GM21619 (cell line): ENCODE measurements at regions not wholly inside any gene's neighbourhood (a gene's known extent, or its start where the extent isn't known, plus 50 kb on each side); places are given as distances from the start of the nearest gene placed in this dataset.
"Not testable (repeated sequence)": the region's sequence is repeated elsewhere in the genome, so short reads cannot be mapped to it uniquely, and the experiment has no call there.

ENCODE experiments used
- ATAC-seq: cut with Tn5 transposase; IDR thresholded peaks from one replicate; pipeline ENCODE4 v1.9.1; 2021; ENCODE audit not compliant: unreplicated experiment

DNA sequence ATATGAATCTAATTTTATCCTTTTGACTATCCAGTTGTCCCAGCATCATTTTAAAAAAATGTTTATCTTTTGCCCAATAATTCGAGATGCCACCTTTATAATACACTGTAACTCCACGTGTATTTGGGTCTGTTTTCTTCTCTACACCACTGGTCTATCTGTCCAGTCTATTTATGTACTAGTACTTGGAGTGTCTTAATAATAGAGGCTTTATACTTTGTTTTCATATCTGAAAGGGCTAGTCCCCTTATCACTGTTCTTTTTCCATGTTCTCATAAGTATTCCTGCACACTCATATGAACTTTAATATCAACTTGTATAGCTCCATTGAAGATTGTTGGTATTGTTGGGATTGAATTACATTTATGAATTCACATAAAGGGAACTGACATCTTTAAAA, 101.1 kb upstream of the RMP24 start:
- no peak for ATAC-seq

GRCh38 chr18:35875566-35875965, 96.9 kb upstream of the RMP24 start:
- no peak for ATAC-seq

DNA sequence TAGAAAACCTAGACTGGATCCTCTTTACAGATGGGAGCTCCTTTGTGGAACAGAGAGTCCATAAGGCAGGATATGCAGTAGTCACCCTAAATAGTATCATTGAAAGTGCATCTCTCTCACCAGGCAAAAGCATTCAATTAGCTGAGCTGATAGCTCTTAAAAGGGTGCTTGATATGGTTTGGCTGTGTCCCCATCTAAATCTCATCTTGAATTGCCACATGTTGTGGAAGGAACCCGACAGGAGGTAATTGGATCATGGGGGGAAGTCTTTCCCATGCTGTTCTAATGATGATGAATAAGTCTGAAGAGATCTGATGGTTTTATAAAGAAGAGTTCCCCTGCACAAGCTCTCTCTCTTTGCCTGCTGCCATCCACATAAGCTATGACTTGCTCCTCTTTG, 96.2 kb upstream of the RMP24 start:
- no peak for ATAC-seq

DNA sequence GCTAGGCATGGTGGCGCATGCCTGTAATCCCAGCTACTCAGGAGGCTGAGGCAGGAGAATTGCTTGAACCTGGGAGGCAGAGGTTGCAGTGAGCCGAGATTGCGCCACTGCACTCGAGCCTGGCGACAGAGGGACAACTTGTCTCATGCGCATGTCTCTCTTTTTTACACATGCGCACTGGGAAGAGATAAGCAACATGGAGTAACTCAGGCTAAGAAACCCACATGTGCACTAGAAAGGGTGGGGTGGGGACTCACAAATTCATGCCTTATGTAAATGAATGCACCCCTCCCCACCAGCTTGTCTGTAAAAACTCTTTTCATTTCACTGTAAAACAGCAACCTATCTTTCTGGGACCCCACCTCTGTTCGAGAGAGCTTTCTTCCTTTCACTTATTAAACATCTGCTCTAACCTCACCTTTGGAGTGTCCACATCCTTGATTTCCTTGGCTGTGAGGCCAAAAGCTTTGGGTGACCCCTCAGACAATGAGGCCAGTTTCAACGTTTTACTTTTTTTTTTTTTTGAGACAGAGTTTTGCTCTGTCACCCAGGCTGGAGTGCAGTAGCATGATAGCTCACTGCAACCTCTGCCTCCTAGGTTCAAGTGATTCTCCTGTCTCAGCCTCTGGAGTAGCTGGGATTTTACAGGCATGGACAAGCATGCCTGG, 91.6 kb upstream of the RMP24 start:
- ATAC-seq, result no peak

GRCh38 chr18:35888329-35888728, 84.2 kb upstream of the RMP24 start:
- no peak for ATAC-seq

DNA sequence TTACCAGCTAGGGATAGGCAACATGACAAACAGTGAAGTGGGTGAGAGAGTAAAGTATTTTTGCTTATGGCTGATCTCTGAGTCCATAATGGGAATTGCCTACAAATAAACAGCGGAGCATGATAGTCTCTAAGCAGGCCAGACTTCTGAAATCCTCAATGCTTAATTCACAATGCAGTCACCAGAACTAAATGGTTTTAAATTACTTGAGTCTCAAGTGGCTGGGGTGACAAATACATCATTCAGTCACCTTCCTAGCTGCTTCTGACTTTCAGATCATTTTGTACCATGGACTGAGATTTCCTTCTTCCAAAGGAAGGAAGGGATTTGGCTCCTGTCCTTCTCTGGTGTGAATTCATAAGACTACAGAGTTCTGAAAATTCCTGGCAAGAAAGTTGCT, 82.8 kb upstream of the RMP24 start:
- ATAC-seq, result no peak

GRCh38 chr18:35890323-35890722, 82.2 kb upstream of the RMP24 start:
- no peak for ATAC-seq

- ATAC-seq, result no peak
Observed at GRCh38 chr18:35892118-35892517, 80.4 kb upstream of the RMP24 start.

DNA sequence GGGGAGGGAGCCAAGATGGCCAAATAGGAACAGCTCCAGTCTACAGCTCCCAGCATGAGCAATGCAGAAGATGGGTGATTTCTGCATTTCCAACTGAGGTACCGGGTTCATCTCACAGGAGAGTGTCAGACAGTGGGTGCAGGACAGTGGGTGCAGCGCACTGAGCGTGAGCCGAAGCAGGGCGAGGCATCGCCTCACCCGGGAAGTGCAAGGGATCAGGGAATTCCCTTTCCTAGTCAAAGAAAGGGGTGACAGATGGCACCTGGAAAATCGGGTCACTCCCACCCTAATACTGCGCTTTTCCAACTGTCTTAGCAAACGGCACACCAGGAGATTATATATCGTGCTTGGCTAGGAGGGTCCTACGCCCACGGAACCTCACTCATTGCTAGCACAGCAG, 75.0 kb upstream of the RMP24 start:
- not testable (repeated sequence) for ATAC-seq

- ATAC-seq, result no peak
Observed at GRCh38 chr18:35904389-35905037, 68.0 kb upstream of the RMP24 start.

- no peak for ATAC-seq
Observed at GRCh38 chr18:35905436-35905835, 67.0 kb upstream of the RMP24 start.

DNA sequence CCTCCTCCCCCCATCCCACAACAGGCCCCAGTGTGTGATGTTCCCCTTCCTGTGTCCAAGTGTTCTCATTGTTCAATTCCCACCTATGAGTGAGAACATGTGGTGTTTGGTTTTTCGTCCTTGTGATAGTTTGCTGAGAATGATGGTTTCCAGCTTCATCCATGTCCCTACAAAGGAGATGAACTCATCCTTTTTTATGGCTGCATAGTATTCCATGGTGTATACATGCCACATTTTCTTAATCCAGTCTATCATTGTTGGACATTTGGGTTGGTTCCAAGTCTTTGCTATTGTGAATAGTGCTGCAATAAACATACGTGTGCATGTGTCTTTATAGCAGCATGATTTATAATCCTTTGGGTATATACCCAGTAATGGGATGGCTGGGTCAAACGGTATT, 66.2 kb upstream of the RMP24 start:
- ATAC-seq, result not testable (repeated sequence)

DNA sequence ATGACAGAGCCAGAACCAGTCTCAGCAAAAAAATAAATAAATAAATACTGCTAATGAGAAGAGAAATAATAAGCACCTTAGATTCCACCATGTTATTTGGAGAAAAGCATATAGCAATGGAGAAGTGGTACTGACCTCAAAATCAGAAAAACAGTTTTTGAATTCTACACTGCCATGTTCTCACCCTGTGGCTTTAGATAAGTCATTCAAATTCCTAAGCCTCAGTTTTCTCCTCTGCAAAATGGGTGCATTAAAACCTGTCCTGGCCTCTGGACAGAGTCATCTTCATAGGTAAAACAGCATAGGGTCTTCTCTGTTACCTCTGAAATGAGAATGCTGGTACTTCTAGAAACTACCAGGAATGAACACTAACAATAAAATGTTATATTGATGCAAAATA, 62.2 kb upstream of the RMP24 start:
- no peak for ATAC-seq

DNA sequence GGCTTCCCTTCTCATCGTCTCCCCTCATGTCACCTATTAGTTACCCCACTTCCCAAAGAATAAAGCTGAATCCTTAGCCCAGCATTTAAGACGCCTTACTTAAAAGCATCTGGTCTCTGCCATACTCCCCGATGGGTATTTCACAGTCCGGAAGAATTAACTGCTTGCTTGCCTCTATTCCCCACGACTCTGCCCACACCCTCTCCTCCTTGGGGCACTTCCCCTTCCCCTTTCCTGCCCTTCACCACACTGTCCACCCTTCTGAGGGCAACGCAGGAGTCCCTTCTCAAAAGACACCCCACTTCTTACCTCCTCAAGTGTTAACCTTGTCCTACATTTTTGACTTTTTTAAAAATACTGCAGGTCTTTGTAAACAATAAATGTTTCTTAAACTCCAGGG, 60.1 kb upstream of the RMP24 start:
- ATAC-seq, result no peak

- no peak for ATAC-seq
Observed at GRCh38 chr18:35915056-35915455, 57.4 kb upstream of the RMP24 start.

GRCh38 chr18:35917043-35917442, 55.4 kb upstream of the RMP24 start:
- no peak for ATAC-seq

DNA sequence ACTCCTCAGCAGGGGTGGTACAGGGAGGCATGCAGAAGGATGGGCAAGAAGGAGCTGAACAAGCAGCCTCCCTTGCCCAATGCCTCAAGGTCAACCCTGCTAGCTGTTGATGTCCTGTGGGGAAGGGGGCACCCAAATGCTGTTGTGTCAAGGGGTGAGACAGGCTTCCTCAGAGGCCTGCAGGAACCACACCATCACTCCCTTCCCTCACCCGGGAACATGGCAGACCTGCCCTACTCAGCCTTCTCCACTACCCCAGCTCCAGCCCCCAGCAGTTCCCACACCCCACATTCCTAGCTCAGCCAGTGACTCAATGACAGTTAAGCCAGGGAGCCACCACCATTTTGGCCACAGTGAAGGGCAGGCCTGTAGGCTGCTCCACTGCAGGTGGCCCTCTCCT, 53.9 kb upstream of the RMP24 start:
- ATAC-seq, result no peak

DNA sequence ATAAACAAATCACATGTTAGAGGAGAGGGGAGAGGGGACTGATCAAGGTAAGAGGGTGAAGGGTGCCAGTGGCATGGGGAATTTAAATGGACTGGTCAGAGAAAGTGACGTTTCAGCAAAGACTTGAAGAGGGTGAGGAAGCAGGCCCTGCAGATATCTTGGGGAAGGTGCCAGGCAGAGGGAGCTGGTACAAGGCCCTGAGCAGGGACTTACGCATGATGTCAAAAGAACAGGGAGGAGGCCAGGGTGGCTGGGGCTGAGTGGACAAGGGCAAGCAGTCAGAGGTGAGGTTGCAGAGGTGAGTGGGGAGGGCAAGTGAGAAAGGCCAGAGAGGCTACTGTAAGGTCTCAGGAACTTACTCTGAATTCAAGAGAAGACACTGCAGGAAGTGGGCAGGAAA, 53.3 kb upstream of the RMP24 start:
- ATAC-seq, result no peak

DNA sequence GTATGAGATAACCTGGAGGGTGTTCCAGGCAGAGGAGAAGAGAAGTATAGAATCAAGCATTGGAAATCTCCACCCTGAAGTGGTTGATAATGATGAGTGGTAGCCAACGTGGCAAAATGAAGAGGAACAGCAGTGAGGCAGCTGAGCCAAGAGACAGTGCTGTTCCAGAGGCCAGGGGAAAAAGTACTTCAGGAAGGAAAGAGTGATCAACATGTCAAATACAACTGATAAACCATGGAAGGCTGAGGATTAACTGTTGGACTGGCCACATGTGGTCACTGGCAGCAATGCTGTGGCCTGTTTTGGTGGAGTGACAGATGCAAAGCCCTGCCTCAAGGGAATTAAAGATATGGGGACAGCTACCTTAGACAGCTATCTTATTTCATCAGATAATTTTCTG, 51.9 kb upstream of the RMP24 start:
- ATAC-seq, result no peak
